Esophagus squamous epithelium (tissue), 5 donors: ENCODE measurements at regions not wholly inside any gene's neighbourhood (a gene's known extent, or its start where the extent isn't known, plus 50 kb on each side); places are given as distances from the start of the nearest gene placed in this dataset.

ENCODE experiments used
- DNase-seq: peaks from one replicate; lab custom pipeline; 2025; lab: John Stamatoyannopoulos, UW
- H3K27ac ChIP-seq, 4 donors: fragments of 200-600 bp; sonication (generic); one replicate each; pipeline ENCODE4 v1.5.1; 2016 to 2019; ENCODE audit warnings: mild to moderate bottlenecking in 1 of 4
- H3K27me3 ChIP-seq, 4 donors: fragments of 200-600 bp; sonication (generic); 1 replicate in 3 of 4; 2 replicates in 1 of 4; pipeline versions ENCODE4 v1.5.1 to v1.6.0; 2017 to 2021; ENCODE audit warnings: antibody characterized with exemption in 1 of 4
- H3K36me3 ChIP-seq, 3 donors: fragments of 200-600 bp; sonication (generic); one replicate each; pipeline ENCODE4 v1.5.1; 2016 to 2019
- H3K4me1 ChIP-seq, 3 donors: fragments of 200-600 bp; sonication (generic); one replicate each; pipeline ENCODE4 v1.5.1; 2017 to 2019
- H3K4me3 ChIP-seq, 4 donors: fragments of 200-600 bp; sonication (generic); 1 replicate in 3 of 4; 2 replicates in 1 of 4; pipeline ENCODE4 v1.5.1; 2016 to 2019; ENCODE audit warnings: mild to moderate bottlenecking in 2 of 4, moderate library complexity in 1 of 4
- H3K9me3 ChIP-seq, 3 donors: fragments of 200-600 bp; sonication (generic); one replicate each; pipeline ENCODE4 v1.5.1; 2016 to 2019
- CTCF ChIP-seq, 6 experiments: fragments of 450-650 bp in 4 of 6; fragments of 200-600 bp in 2 of 6; sonication (generic) in 2 of 6; IDR thresholded peaks; one replicate each; pipeline ENCODE4 v1.5.1; 2016 to 2019; ENCODE audit warnings: antibody characterized with exemption in 6 of 6, mild to moderate bottlenecking in 4 of 6, moderate library complexity in 4 of 6
- POLR2A ChIP-seq, 4 donors: fragments of 450-650 bp; IDR thresholded peaks; one replicate each; pipeline ENCODE4 v1.6.1; 2017; ENCODE audit warnings: antibody characterized with exemption in 4 of 4, mild to moderate bottlenecking in 4 of 4, moderate library complexity in 3 of 4
- WGBS, 2 donors: methylation state at CpG; one replicate each; pipeline ENCODE4 v1.1.5; 2018; 5-methylcytosine and 5-hydroxymethylcytosine counted together
- intact Hi-C: fragments of 100-400 bp; cut with DNase I; formaldehyde crosslinking; loops from one replicate; pipeline ENCODE4 v1.15.0; 2022
- donor health status: DM: yes; HTN: yes; CAD: no.

GRCh38 chr3:181782306-181782954, 70.7 kb downstream of the SOX2 start:
- TF ChIP-seq POLR2A (IDR thresholded peaks at IDR 0.05) (no peak), CTCF (IDR thresholded peaks at IDR 0.05) (no peak)

GRCh38 chr3:181790561-181790960, 78.8 kb downstream of the SOX2 start:
- no peak for DNase-seq
- H3K4me1 ChIP-seq = peaks cover 0 to 13% (median 0%) of the 10 kb centered on the region in 3 donors
- intact Hi-C loops = no loop called here
- TF ChIP-seq CTCF (IDR thresholded peaks at IDR 0.05) (no peak), POLR2A (IDR thresholded peaks at IDR 0.05) (no peak)
- no peaks in the 10 kb centered on the region for H3K9me3 ChIP-seq
- H3K27me3 ChIP-seq = no peaks in the 10 kb centered on the region
- H3K36me3 ChIP-seq = no peaks in the 10 kb centered on the region
- H3K27ac ChIP-seq = no peak overlapping the region
- no peak overlapping the region for H3K4me3 ChIP-seq
- 16 to 43% methylated on average over 6 to 7 of the region's 7 CpGs for WGBS, 2 donors

More at GRCh38 chr3:181782306-181782954, 70.7 kb downstream of the SOX2 start:
- WGBS, 2 donors = 6 to 19% methylated on average over 1 of the region's 1 CpG
- Histone ChIP-seq H3K9me3 (no peaks in the 10 kb centered on the region), H3K36me3 (no peaks in the 10 kb centered on the region), H3K4me3 (no peak overlapping the region), H3K27ac (no peak overlapping the region), H3K27me3 (no peaks in the 10 kb centered on the region), H3K4me1 (no peaks in the 10 kb centered on the region)
- intact Hi-C loops = no loop called here
- DNase-seq = no peak

GRCh38 chr3:181791056-181791955, 79.6 kb downstream of the SOX2 start:
- 25 to 29% methylated on average over 7 of the region's 7 CpGs for WGBS, 2 donors
- intact Hi-C loops = no loop called here

GRCh38 chr3:181793006-181793405, 81.3 kb downstream of the SOX2 start:
- intact Hi-C loops = no loop called here
- Histone ChIP-seq H3K36me3 (no peaks in the 10 kb centered on the region), H3K4me3 (no peak overlapping the region), H3K27ac (no peak overlapping the region), H3K27me3 (no peaks in the 10 kb centered on the region), H3K9me3 (no peaks in the 10 kb centered on the region), H3K4me1 (peaks cover 0 to 13% (median 0%) of the 10 kb centered on the region in 3 donors)
- 70 to 71% methylated on average over 7 of the region's 7 CpGs for WGBS, 2 donors
- no peak for TF ChIP-seq POLR2A (IDR thresholded peaks at IDR 0.05)
- DNase-seq = no peak

More at GRCh38 chr3:181791056-181791955, 79.6 kb downstream of the SOX2 start:
- TF ChIP-seq CTCF (IDR thresholded peaks at IDR 0.05) (no peak), POLR2A (IDR thresholded peaks at IDR 0.05) (no peak)
- Histone ChIP-seq H3K4me3 (no peak overlapping the region), H3K36me3 (no peaks in the 10 kb centered on the region), H3K9me3 (no peaks in the 10 kb centered on the region), H3K27me3 (no peaks in the 10 kb centered on the region), H3K27ac (no peak overlapping the region), H3K4me1 (peaks cover 0 to 13% (median 0%) of the 10 kb centered on the region in 3 donors)
- DNase-seq = no peak

GRCh38 chr3:181794011-181794790, 82.5 kb downstream of the SOX2 start:
- WGBS, 2 donors = 67 to 82% methylated on average over 3 of the region's 4 CpGs
- no peak for TF ChIP-seq POLR2A (IDR thresholded peaks at IDR 0.05)
- no peak for TF ChIP-seq CTCF (IDR thresholded peaks at IDR 0.05)

More at GRCh38 chr3:181794011-181794790, 82.5 kb downstream of the SOX2 start:
- no peaks in the 10 kb centered on the region for H3K9me3 ChIP-seq
- H3K27me3 ChIP-seq = no peaks in the 10 kb centered on the region
- intact Hi-C loops = no loop called here
- no peak for DNase-seq
- H3K4me1 ChIP-seq = peaks cover 0 to 13% (median 0%) of the 10 kb centered on the region in 3 donors
- no peaks in the 10 kb centered on the region for H3K36me3 ChIP-seq
- no peak overlapping the region for H3K27ac ChIP-seq
- H3K4me3 ChIP-seq = no peak overlapping the region
